Adrenal gland (tissue), 9 donors: ENCODE measurements at regions not wholly inside any gene's neighbourhood (a gene's known extent, or its start where the extent isn't known, plus 50 kb on each side); places are given as distances from the start of the nearest gene placed in this dataset.

Experiments
- DNase-seq, 7 donors: peaks; one replicate each; pipeline ENCODE4 v3.0.0-alpha.2; 2019 to 2020
- H3K27ac ChIP-seq, 5 donors: fragments of 200-600 bp; sonication (generic) in 4 of 5; 1 replicate in 3 of 5; 2 replicates in 2 of 5; pipeline versions ENCODE4 v1.5.1 to v1.8.0; 2016 to 2020; ENCODE audit warnings: mild to moderate bottlenecking in 1 of 5
- H3K27me3 ChIP-seq: fragments of 200-600 bp; 2 replicates; pipeline ENCODE4 v1.8.0; 2021
- H3K36me3 ChIP-seq, 2 donors: fragments of 200-600 bp; replicated peaks in 1 of 2; 1 replicate in 1 of 2; 2 replicates in 1 of 2; pipeline versions ENCODE4 v1.5.1 to v1.8.0; 2018 to 2022
- H3K4me1 ChIP-seq, 2 donors: fragments of 200-600 bp; replicated peaks in 1 of 2; 1 replicate in 1 of 2; 2 replicates in 1 of 2; pipeline versions ENCODE4 v1.5.1 to v1.8.0; 2018 to 2021
- H3K4me3 ChIP-seq, 4 donors: fragments of 200-600 bp; sonication (generic) in 3 of 4; one replicate each; pipeline ENCODE4 v1.5.1; 2016 to 2018
- H3K9me3 ChIP-seq, 3 donors: fragments of 200-600 bp; sonication (generic) in 1 of 3; replicated peaks in 1 of 3; 1 replicate in 2 of 3; 2 replicates in 1 of 3; pipeline versions ENCODE4 v1.5.1 to v1.8.0; 2016 to 2021
- CTCF ChIP-seq, 6 experiments: fragments of 450-650 bp in 4 of 6; fragments of 200-600 bp in 2 of 6; sonication (generic) in 1 of 6; IDR thresholded peaks; 1 replicate in 5 of 6; 2 replicates in 1 of 6; pipeline versions ENCODE4 v1.5.1 to v1.8.0; 2016 to 2021; ENCODE audit warnings: antibody characterized with exemption in 6 of 6, mild to moderate bottlenecking in 2 of 6, moderate library complexity in 1 of 6
- POLR2A ChIP-seq, 2 donors: fragments of 450-650 bp; IDR thresholded peaks; one replicate each; pipeline ENCODE4 v1.6.1; 2017; ENCODE audit warnings: antibody characterized with exemption in 2 of 2, mild to moderate bottlenecking in 2 of 2, moderate library complexity in 1 of 2
- WGBS, 4 donors: extraction: QIAGEN DNeasy Blood & Tissue Kit in 2 of 4; methylation state at CpG; one replicate each; pipeline versions ENCODE4 v1.1.5 to v1.1.7; 2013 to 2017; 5-methylcytosine and 5-hydroxymethylcytosine counted together
- intact Hi-C, 2 donors: fragments of 100-400 bp; cut with DNase I; formaldehyde crosslinking; loops; one replicate each; pipeline versions ENCODE4 v1.14.1 to v1.15.0; 2022 to 2023
- donor health status: healthy with polysubstance abuse.
- donor health status: Bipolar disorder and iron deficiency.
- donor health status: DM: yes; HTN: yes; CAD: no.
- donor health status: DM: no; HTN: no; CAD: no.
- donor health status: DM: no; HTN: no; CAD: no.

GRCh38 chr9:14007190-14007769 lies 306.7 kb downstream of the NFIB start:
- Histone ChIP-seq H3K27me3 (no peaks in the 10 kb centered on the region), H3K36me3 (no peaks in the 10 kb centered on the region), H3K4me3 (no peak overlapping the region), H3K27ac (no peak overlapping the region), H3K9me3 (no peaks in the 10 kb centered on the region), H3K4me1 (no peaks in the 10 kb centered on the region)
- no peak for DNase-seq
- intact Hi-C loops = no loop called here
- TF ChIP-seq CTCF (IDR thresholded peaks at IDR 0.05) (no peak), POLR2A (IDR thresholded peaks at IDR 0.05) (no peak)
- WGBS, 4 donors = 78 to 86% (median 79%) methylated on average over 14 to 19 of the region's 19 CpGs

- Histone ChIP-seq H3K27ac (no peak overlapping the region), H3K36me3 (no peaks in the 10 kb centered on the region), H3K4me1 (no peaks in the 10 kb centered on the region), H3K4me3 (no peak overlapping the region), H3K27me3 (no peaks in the 10 kb centered on the region), H3K9me3 (no peaks in the 10 kb centered on the region)
- no peak for TF ChIP-seq CTCF (IDR thresholded peaks at IDR 0.05)
- no peak for TF ChIP-seq POLR2A (IDR thresholded peaks at IDR 0.05)
- WGBS, 4 donors = 71 to 75% (median 72%) methylated on average over 10 of the region's 10 CpGs
- DNase-seq = no peak
- intact Hi-C loops = no loop called here
Observed at GRCh38 chr9:14006386-14007187, 307.4 kb downstream of the NFIB start.

- Histone ChIP-seq H3K4me3 (no peak overlapping the region), H3K36me3 (no peaks in the 10 kb centered on the region), H3K27me3 (no peaks in the 10 kb centered on the region), H3K4me1 (no peaks in the 10 kb centered on the region), H3K9me3 (no peaks in the 10 kb centered on the region), H3K27ac (no peak overlapping the region)
- intact Hi-C loops = no loop called here
- WGBS, 4 donors = 73 to 94% (median 85%) methylated on average over 1 of the region's 1 CpG
- no peak for DNase-seq
- no peak for TF ChIP-seq POLR2A (IDR thresholded peaks at IDR 0.05)
- no peak for TF ChIP-seq CTCF (IDR thresholded peaks at IDR 0.05)
Observed at GRCh38 chr9:14004110-14004509, 309.8 kb downstream of the NFIB start.

GRCh38 chr9:13994240-13994639 lies 319.7 kb downstream of the NFIB start:
- H3K36me3 ChIP-seq = no peaks in the 10 kb centered on the region
- intact Hi-C loops = no loop called here
- H3K4me1 ChIP-seq = no peaks in the 10 kb centered on the region
- H3K27ac ChIP-seq = no peak overlapping the region
- H3K9me3 ChIP-seq = no peaks in the 10 kb centered on the region
- DNase-seq = no peak
- WGBS, 4 donors = 64 to 79% (median 73%) methylated on average over 3 of the region's 3 CpGs
- H3K27me3 ChIP-seq = no peaks in the 10 kb centered on the region
- TF ChIP-seq POLR2A (IDR thresholded peaks at IDR 0.05) (no peak), CTCF (IDR thresholded peaks at IDR 0.05) (no peak)
- no peak overlapping the region for H3K4me3 ChIP-seq
